HG02884 (cell line): ENCODE measurements at regions not wholly inside any gene's neighbourhood (a gene's known extent, or its start where the extent isn't known, plus 50 kb on each side); places are given as distances from the start of the nearest gene placed in this dataset.

ENCODE experiments used
- ATAC-seq: cut with Tn5 transposase; IDR thresholded peaks from one replicate; pipeline ENCODE4 v1.9.1; 2021; ENCODE audit warnings: mild to moderate bottlenecking, moderate library complexity; ENCODE audit not compliant: unreplicated experiment

GRCh38 chr22:49642331-49642730 lies 185.3 kb downstream of the BRD1 start:
- ATAC-seq = no peak

- ATAC-seq = no peak
These were observed 185.8 kb downstream of the BRD1 start for GRCh38 chr22:49641770-49642313.

GRCh38 chr22:49640366-49641095 lies 187.1 kb downstream of the BRD1 start:
- ATAC-seq = no peak

GRCh38 chr22:49639956-49640355 lies 187.7 kb downstream of the BRD1 start:
- ATAC-seq = no peak

GRCh38 chr22:49638788-49639187 lies 188.9 kb downstream of the BRD1 start:
- ATAC-seq = no peak

GRCh38 chr22:49638001-49638400 lies 189.7 kb downstream of the BRD1 start:
- no peak for ATAC-seq

GRCh38 chr22:49637255-49637760 lies 190.4 kb downstream of the BRD1 start:
- ATAC-seq = no peak

- ATAC-seq = no peak
These were observed 191.0 kb downstream of the BRD1 start for GRCh38 chr22:49636649-49637048.

GRCh38 chr22:49636214-49636613 lies 191.5 kb downstream of the BRD1 start:
- no peak for ATAC-seq

GRCh38 chr22:49634006-49634772 lies 193.5 kb downstream of the BRD1 start:
- ATAC-seq = no peak

GRCh38 chr22:49633010-49633324 lies 194.7 kb downstream of the BRD1 start:
- ATAC-seq = no peak

- no peak for ATAC-seq
These were observed 195.3 kb downstream of the BRD1 start for GRCh38 chr22:49632199-49633009.

- no peak for ATAC-seq
These were observed 197.2 kb downstream of the BRD1 start for GRCh38 chr22:49630448-49630946.

GRCh38 chr22:49629586-49630447 lies 197.9 kb downstream of the BRD1 start:
- ATAC-seq = no peak

GRCh38 chr22:49629261-49629570 lies 198.5 kb downstream of the BRD1 start:
- no peak for ATAC-seq

GRCh38 chr22:49628391-49629260 lies 199.0 kb downstream of the BRD1 start:
- no peak for ATAC-seq

GRCh38 chr22:49627217-49628181 lies 200.2 kb downstream of the BRD1 start:
- no peak for ATAC-seq
